HepG2 (cell line): ENCODE measurements at regions not wholly inside any gene's neighbourhood (a gene's known extent, or its start where the extent isn't known, plus 50 kb on each side); places are given as distances from the start of the nearest gene placed in this dataset.
A peak's percentile ranks its signal among the peaks of the same experiment; 100 is the strongest.

Experiments
- ATAC-seq: fragments of 200-7000 bp; cut with Tn5 transposase; 3 replicates; pipeline ENCODE4 v1.9.1; 2020; ENCODE audit warnings: mild to moderate bottlenecking, moderate library complexity
- BruUV-seq: library from RNA; stranded (reverse); fragments of 400-500 nt; replicated peaks from 2 replicates; lab custom pipeline; 2021; lab: Mats Ljungman, UMichigan
- CTCF ChIA-PET: fragments of 300-600 bp; formaldehyde crosslinking; extraction: SDS; loops from one replicate; lab custom pipeline; 2021; ENCODE audit warnings: low total read pairs, inconsistent platforms, low intra/inter-chr PET ratio; lab: Yijun Ruan, JAX
- POLR2A ChIA-PET: fragments of 350-600 bp; sonication (Branson Sonifier 250); formaldehyde crosslinking; loops from one replicate; lab custom pipeline; 2020; ENCODE audit warnings: antibody characterized with exemption, inconsistent platforms; lab: Yijun Ruan, JAX
- DNase-seq: peaks from one replicate; pipeline ENCODE4 v3.0.0-alpha.2; 2015; ENCODE audit warnings: low spot score
- FAIRE-seq: peaks from 3 replicates; lab custom pipeline; 2011; peaks lifted over from hg19 to GRCh38; lab: Jason Lieb, UNC
- H2AFZ ChIP-seq: one replicate; pipeline ENCODE4 v1.6.1; 2011; ENCODE audit warnings: low read length, inconsistent platforms
- H3K27ac ChIP-seq: fragments of 300-600 bp; 3 replicates; pipeline ENCODE4 v1.8.0; 2011; ENCODE audit warnings: mixed run types, mild to moderate bottlenecking, mixed read lengths, low read length, inconsistent platforms; ENCODE audit not compliant: insufficient read depth; ENCODE audit errors: extremely low read length
- H3K27me3 ChIP-seq, 2 experiments: fragments of 200-600 bp in 1 of 2; 2 replicates in 1 of 2; 3 replicates in 1 of 2; pipeline versions ENCODE4 v1.6.0 to v1.8.0; 2011; ENCODE audit warnings: low read length in 2 of 2, mild to moderate bottlenecking in 2 of 2, moderate library complexity in 2 of 2, inconsistent platforms in 1 of 2; ENCODE audit not compliant: insufficient read depth in 2 of 2, control insufficient read depth in 1 of 2
- H3K36me3 ChIP-seq, 2 experiments: fragments of 200-600 bp in 1 of 2; replicated peaks in 1 of 2; 2 replicates in 1 of 2; 3 replicates in 1 of 2; pipeline versions ENCODE4 v1.5.1 to v1.8.0; 2011; ENCODE audit warnings: low read length in 2 of 2, inconsistent platforms in 1 of 2; ENCODE audit not compliant: insufficient read depth in 2 of 2, control insufficient read depth in 1 of 2
- H3K4me1 ChIP-seq: 2 replicates; pipeline ENCODE4 v1.5.1; 2012; ENCODE audit warnings: low read length, inconsistent platforms; ENCODE audit not compliant: insufficient read depth
- H3K4me2 ChIP-seq: 2 replicates; pipeline ENCODE4 v1.6.0; 2011; ENCODE audit warnings: low read depth, low read length, inconsistent platforms
- H3K4me3 ChIP-seq, 3 experiments: fragments of 200-600 bp in 1 of 3; sonication (generic), shearing (Covaris generic) in 1 of 3; replicated peaks in 1 of 3; 2 replicates each; pipeline ENCODE4 v1.5.1; 2011 to 2016; ENCODE audit warnings: low read length in 3 of 3, inconsistent platforms in 2 of 3, low read depth in 2 of 3, mild to moderate bottlenecking in 2 of 3, control low read depth in 1 of 3, mixed read lengths in 1 of 3; ENCODE audit not compliant: insufficient read depth in 1 of 3
- H3K79me2 ChIP-seq: one replicate; pipeline ENCODE4 v1.6.1; 2011; ENCODE audit warnings: low read length, inconsistent platforms; ENCODE audit not compliant: insufficient read depth
- H3K9ac ChIP-seq: 2 replicates; pipeline ENCODE4 v1.6.0; 2011; ENCODE audit warnings: mild to moderate bottlenecking, low read depth, low read length, inconsistent platforms; ENCODE audit not compliant: insufficient read depth
- H3K9me3 ChIP-seq: 2 replicates; pipeline ENCODE4 v1.5.1; 2012; ENCODE audit warnings: mild to moderate bottlenecking, low read length
- H4K20me1 ChIP-seq: 2 replicates; pipeline ENCODE4 v1.6.0; 2011; ENCODE audit warnings: inconsistent platforms, mild to moderate bottlenecking, low read length, moderate library complexity; ENCODE audit not compliant: insufficient read depth
- WGBS: methylation state at CpG from one replicate; pipeline ENCODE4 v1.1.6; 2017; ENCODE audit warnings: low lambda C conversion rate; 5-methylcytosine and 5-hydroxymethylcytosine counted together
- in situ Hi-C: cut with HindIII; loops from 2 replicates; pipeline ENCODE4 v1.10.0; 2017; ENCODE audit warnings: low pct_unique_long_range_greater_than_20kb; ENCODE audit not compliant: extremely low pct_ligation_motif_present
- intact Hi-C: fragments of 100-400 bp; cut with micrococcal nuclease; formaldehyde crosslinking; loops from one replicate; pipeline ENCODE4 v1.10.0; 2022; ENCODE audit not compliant: unreplicated experiment
- TF ChIP-seq, protein P1 (sequence below): sonication (generic); formaldehyde crosslinking; IDR thresholded peaks from 2 replicates; pipeline ENCODE4 v1.5.0; 2020; ENCODE audit warnings: mild to moderate bottlenecking, low read depth, missing genetic modification reagents, borderline replicate concordance
- TF ChIP-seq, protein P2 (sequence below): sonication (generic); formaldehyde crosslinking; IDR thresholded peaks from 2 replicates; pipeline ENCODE4 v1.5.0; 2020; ENCODE audit warnings: missing genetic modification reagents, mild to moderate bottlenecking, borderline replicate concordance
- TF ChIP-seq, protein P3 (sequence below): sonication (generic); formaldehyde crosslinking; IDR thresholded peaks from 2 replicates; pipeline ENCODE4 v1.4.0; 2020; ENCODE audit warnings: mild to moderate bottlenecking, missing genetic modification reagents, borderline replicate concordance

- Histone ChIP-seq H3K4me2 (no peak overlapping the region), H2AFZ (no peak overlapping the region), H3K27me3 (peaks cover 0 to 56% of the 10 kb centered on the region in 2 experiments; a peak in 3 of 5 replicates), H3K36me3 (no peaks in the 10 kb centered on the region), H3K9ac (no peak overlapping the region), H3K79me2 (no peaks in the 10 kb centered on the region), H3K27ac (no peak overlapping the region), H3K9me3 (no peaks in the 10 kb centered on the region), H4K20me1 (no peaks in the 10 kb centered on the region)
- POLR2A ChIA-PET: no interaction called here
- CTCF ChIA-PET: no interaction called here
- DNase-seq: no peak
- no peak for ATAC-seq
- in situ Hi-C loops (loop anchor here (10.0 kb wide), 1 partner anchor 314 kb away; the partner anchor contains the start of gene FOXC2), intact Hi-C loops (no loop called here)
- no peak for FAIRE-seq
- WGBS: 60% methylated on average over 32 of the region's 38 CpGs
- BruUV-seq: no TSS peak
- TF ChIP-seq, protein P1, sequence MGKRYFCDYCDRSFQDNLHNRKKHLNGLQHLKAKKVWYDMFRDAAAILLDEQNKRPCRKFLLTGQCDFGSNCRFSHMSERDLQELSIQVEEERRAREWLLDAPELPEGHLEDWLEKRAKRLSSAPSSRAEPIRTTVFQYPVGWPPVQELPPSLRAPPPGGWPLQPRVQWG: no peak
- TF ChIP-seq, protein P2, sequence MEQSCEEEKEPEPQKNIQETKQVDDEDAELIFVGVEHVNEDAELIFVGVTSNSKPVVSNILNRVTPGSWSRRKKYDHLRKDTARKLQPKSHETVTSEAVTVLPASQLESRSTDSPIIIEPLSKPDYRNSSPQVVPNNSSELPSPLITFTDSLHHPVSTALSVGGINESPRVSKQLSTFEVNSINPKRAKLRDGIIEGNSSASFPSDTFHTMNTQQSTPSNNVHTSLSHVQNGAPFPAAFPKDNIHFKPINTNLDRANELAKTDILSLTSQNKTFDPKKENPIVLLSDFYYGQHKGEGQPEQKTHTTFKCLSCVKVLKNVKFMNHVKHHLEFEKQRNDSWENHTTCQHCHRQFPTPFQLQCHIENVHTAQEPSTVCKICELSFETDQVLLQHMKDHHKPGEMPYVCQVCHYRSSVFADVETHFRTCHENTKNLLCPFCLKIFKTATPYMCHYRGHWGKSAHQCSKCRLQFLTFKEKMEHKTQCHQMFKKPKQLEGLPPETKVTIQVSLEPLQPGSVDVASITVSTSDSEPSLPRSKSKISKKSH (CRISPR knock-in tag): 0 out of 2 replicates have a peak, but pooled peaks have one; percentile 28
- TF ChIP-seq, protein P3, sequence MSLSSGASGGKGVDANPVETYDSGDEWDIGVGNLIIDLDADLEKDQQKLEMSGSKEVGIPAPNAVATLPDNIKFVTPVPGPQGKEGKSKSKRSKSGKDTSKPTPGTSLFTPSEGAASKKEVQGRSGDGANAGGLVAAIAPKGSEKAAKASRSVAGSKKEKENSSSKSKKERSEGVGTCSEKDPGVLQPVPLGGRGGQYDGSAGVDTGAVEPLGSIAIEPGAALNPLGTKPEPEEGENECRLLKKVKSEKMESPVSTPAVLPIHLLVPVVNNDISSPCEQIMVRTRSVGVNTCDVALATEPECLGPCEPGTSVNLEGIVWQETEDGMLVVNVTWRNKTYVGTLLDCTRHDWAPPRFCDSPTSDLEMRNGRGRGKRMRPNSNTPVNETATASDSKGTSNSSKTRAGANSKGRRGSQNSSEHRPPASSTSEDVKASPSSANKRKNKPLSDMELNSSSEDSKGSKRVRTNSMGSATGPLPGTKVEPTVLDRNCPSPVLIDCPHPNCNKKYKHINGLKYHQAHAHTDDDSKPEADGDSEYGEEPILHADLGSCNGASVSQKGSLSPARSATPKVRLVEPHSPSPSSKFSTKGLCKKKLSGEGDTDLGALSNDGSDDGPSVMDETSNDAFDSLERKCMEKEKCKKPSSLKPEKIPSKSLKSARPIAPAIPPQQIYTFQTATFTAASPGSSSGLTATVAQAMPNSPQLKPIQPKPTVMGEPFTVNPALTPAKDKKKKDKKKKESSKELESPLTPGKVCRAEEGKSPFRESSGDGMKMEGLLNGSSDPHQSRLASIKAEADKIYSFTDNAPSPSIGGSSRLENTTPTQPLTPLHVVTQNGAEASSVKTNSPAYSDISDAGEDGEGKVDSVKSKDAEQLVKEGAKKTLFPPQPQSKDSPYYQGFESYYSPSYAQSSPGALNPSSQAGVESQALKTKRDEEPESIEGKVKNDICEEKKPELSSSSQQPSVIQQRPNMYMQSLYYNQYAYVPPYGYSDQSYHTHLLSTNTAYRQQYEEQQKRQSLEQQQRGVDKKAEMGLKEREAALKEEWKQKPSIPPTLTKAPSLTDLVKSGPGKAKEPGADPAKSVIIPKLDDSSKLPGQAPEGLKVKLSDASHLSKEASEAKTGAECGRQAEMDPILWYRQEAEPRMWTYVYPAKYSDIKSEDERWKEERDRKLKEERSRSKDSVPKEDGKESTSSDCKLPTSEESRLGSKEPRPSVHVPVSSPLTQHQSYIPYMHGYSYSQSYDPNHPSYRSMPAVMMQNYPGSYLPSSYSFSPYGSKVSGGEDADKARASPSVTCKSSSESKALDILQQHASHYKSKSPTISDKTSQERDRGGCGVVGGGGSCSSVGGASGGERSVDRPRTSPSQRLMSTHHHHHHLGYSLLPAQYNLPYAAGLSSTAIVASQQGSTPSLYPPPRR (CRISPR knock-in tag): no peak
- TF ChIP-seq, all 625 proteins: peak for 1
- Histone ChIP-seq H3K4me1 (no peaks in the 10 kb centered on the region), H3K4me3 (no peak overlapping the region)
Measured at GRCh38 chr16:86878236-86879080, 300.1 kb downstream of the FOXL1 start.
